Neural cell (in vitro differentiated cells): ENCODE measurements at regions not wholly inside any gene's neighbourhood (a gene's known extent, or its start where the extent isn't known, plus 50 kb on each side); places are given as distances from the start of the nearest gene placed in this dataset.

Source experiments
- H2AFZ ChIP-seq: fragments of 200-600, 300-800 bp; sonication (generic), shearing (Covaris generic); 2 replicates; pipeline ENCODE4 v1.6.0; 2014; ENCODE audit warnings: low read depth, mild to moderate bottlenecking, antibody characterized with exemption, low read length, moderate library complexity
- H3F3A ChIP-seq: fragments of 200-600 bp; shearing (Covaris generic); 2 replicates; pipeline ENCODE4 v1.6.1; 2016; ENCODE audit warnings: mild to moderate bottlenecking, moderate library complexity, mixed read lengths, antibody characterized with exemption, low read length; ENCODE audit not compliant: insufficient read depth, poor library complexity, severe bottlenecking
- H3K27ac ChIP-seq: fragments of 200-600, 300-800 bp; sonication (generic), shearing (Covaris generic); 2 replicates; pipeline ENCODE4 v1.5.1; 2014; ENCODE audit warnings: mild to moderate bottlenecking, low read length, moderate library complexity
- H3K27me3 ChIP-seq: fragments of 300-800, 200-600 bp; sonication (generic), shearing (Covaris generic); 2 replicates; pipeline ENCODE4 v1.6.0; 2014; ENCODE audit warnings: mild to moderate bottlenecking, low read depth, low read length, moderate library complexity; ENCODE audit not compliant: insufficient read depth
- H3K36me3 ChIP-seq: fragments of 300-800, 200-600 bp; sonication (generic), shearing (Covaris generic); 2 replicates; pipeline ENCODE4 v1.5.1; 2014; ENCODE audit warnings: mild to moderate bottlenecking, antibody characterized with exemption, low read length, moderate library complexity; ENCODE audit not compliant: insufficient read depth
- H3K4me2 ChIP-seq: fragments of 300-800, 200-600 bp; sonication (generic), shearing (Covaris generic); 2 replicates; pipeline ENCODE4 v1.6.0; 2014; ENCODE audit warnings: mild to moderate bottlenecking, low read length
- H3K4me3 ChIP-seq: fragments of 300-800, 200-600 bp; sonication (generic), shearing (Covaris generic); 2 replicates; pipeline ENCODE4 v1.5.1; 2014; ENCODE audit warnings: mild to moderate bottlenecking, low read length, moderate library complexity
- H3K79me2 ChIP-seq: fragments of 200-600 bp; shearing (Covaris generic); replicated peaks from 2 replicates; pipeline ENCODE4 v1.6.0; 2014; ENCODE audit warnings: mild to moderate bottlenecking, low read length, moderate library complexity; ENCODE audit not compliant: insufficient read depth
- H3K9ac ChIP-seq: fragments of 300-800, 200-600 bp; sonication (generic), shearing (Covaris generic); 2 replicates; pipeline ENCODE4 v1.6.1; 2016; ENCODE audit warnings: mild to moderate bottlenecking, low read length, mixed read lengths
- H3K9me2 ChIP-seq: fragments of 200-600 bp; shearing (Covaris generic); 2 replicates; pipeline ENCODE4 v1.6.1; 2016; ENCODE audit warnings: mild to moderate bottlenecking, low read length, mixed read lengths; ENCODE audit not compliant: insufficient read depth
- H3K9me3 ChIP-seq: fragments of 200-600, 300-800 bp; sonication (generic), shearing (Covaris generic); 2 replicates; pipeline ENCODE4 v1.6.1; 2016; ENCODE audit warnings: mild to moderate bottlenecking, mixed run types, low read length, moderate library complexity, mixed read lengths
- H4K20me1 ChIP-seq: fragments of 200-600 bp; shearing (Covaris generic); 2 replicates; pipeline ENCODE4 v1.6.1; 2016; ENCODE audit warnings: mild to moderate bottlenecking, mixed run types; ENCODE audit not compliant: insufficient read depth
- EP300 ChIP-seq: fragments of 450-650 bp; conservative IDR thresholded peaks from 2 replicates; pipeline ENCODE4 v1.6.1; 2014; ENCODE audit warnings: antibody characterized with exemption, mild to moderate bottlenecking, moderate library complexity; ENCODE audit not compliant: poor library complexity, severe bottlenecking
- EZH2 ChIP-seq: fragments of 200-600, 300-800 bp; shearing (Covaris generic), sonication (generic); IDR thresholded peaks from 2 replicates; pipeline ENCODE4 v1.6.1; 2014; ENCODE audit warnings: antibody characterized with exemption, low read length, borderline replicate concordance, mild to moderate bottlenecking; ENCODE audit not compliant: insufficient read depth, poor library complexity, severe bottlenecking
- MXI1 ChIP-seq: fragments of 450-650 bp; conservative IDR thresholded peaks from 2 replicates; pipeline ENCODE4 v1.6.1; 2014; ENCODE audit warnings: antibody characterized with exemption, mild to moderate bottlenecking; ENCODE audit not compliant: poor library complexity, severe bottlenecking
- POLR2AphosphoS5 ChIP-seq: IDR thresholded peaks from 2 replicates; pipeline ENCODE4 v1.6.1; 2012
- RAD21 ChIP-seq: fragments of 450-650 bp; conservative IDR thresholded peaks from 2 replicates; pipeline ENCODE4 v1.6.1; 2014; ENCODE audit warnings: antibody characterized with exemption, mild to moderate bottlenecking, moderate library complexity
- REST ChIP-seq: IDR thresholded peaks from 2 replicates; pipeline ENCODE4 v1.6.1; 2012; ENCODE audit warnings: borderline replicate concordance
- SMC3 ChIP-seq: fragments of 450-650 bp; conservative IDR thresholded peaks from 2 replicates; pipeline ENCODE4 v1.6.1; 2014; ENCODE audit warnings: antibody characterized with exemption, mild to moderate bottlenecking, moderate library complexity; ENCODE audit not compliant: poor library complexity
- TAF1 ChIP-seq: IDR thresholded peaks from 2 replicates; pipeline ENCODE4 v1.6.1; 2012; ENCODE audit warnings: low read depth
- TF ChIP-seq, protein P1 (sequence below): fragments of 450-650 bp; IDR thresholded peaks from 2 replicates; pipeline ENCODE4 v1.5.1; 2014; ENCODE audit warnings: antibody characterized with exemption, mild to moderate bottlenecking, moderate library complexity; ENCODE audit not compliant: poor library complexity, severe bottlenecking

DNA sequence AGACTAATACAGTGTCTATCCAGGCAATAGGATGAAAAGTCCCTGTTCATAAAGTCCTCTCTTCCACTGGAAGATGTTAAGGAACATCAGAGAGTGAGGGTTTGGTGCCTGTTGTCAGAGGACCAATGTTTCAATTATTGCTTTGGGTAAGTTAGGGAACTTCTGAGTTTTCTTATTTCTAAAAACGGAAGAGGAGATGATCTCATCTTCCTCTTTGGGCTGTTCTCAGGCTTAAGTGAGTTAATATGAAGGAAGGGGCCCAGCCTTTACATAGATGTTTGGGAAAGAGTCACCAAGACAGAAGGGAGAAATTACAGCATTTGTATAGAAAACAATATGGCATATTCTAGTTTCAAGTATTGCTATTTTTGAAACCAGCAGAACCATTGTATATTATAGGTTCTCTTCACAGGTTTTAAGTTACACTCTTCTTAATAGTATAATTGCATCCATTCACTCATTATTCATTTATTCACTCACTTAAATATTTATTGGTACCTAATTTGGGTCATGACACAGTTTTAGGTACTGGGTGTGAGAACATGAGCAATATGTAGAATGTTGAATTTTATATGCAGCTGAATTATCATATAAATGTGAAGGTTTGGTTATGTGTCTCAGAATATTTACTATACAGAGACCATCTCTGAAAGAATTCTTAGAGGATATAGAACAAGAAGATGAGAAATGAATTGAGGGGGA, 68.5 kb upstream of the LRIG3 start:
- Histone ChIP-seq H4K20me1 (no peaks in the 10 kb centered on the region), H3K9me3 (no peaks in the 10 kb centered on the region), H3K27me3 (no peaks in the 10 kb centered on the region), H3K9me2 (no peaks in the 10 kb centered on the region), H3K9ac (no peak overlapping the region), H3K4me2 (no peak overlapping the region), H3K36me3 (no peaks in the 10 kb centered on the region), H2AFZ (no peak overlapping the region), H3K4me3 (no peak overlapping the region), H3K27ac (no peak overlapping the region), H3F3A (no peaks in the 10 kb centered on the region), H3K79me2 (no peaks in the 10 kb centered on the region)
- TF ChIP-seq EP300 (no peak), TAF1 (no peak), POLR2AphosphoS5 (no peak), SMC3 (no peak), MXI1 (no peak), REST (no peak)
- TF ChIP-seq, protein P1, sequence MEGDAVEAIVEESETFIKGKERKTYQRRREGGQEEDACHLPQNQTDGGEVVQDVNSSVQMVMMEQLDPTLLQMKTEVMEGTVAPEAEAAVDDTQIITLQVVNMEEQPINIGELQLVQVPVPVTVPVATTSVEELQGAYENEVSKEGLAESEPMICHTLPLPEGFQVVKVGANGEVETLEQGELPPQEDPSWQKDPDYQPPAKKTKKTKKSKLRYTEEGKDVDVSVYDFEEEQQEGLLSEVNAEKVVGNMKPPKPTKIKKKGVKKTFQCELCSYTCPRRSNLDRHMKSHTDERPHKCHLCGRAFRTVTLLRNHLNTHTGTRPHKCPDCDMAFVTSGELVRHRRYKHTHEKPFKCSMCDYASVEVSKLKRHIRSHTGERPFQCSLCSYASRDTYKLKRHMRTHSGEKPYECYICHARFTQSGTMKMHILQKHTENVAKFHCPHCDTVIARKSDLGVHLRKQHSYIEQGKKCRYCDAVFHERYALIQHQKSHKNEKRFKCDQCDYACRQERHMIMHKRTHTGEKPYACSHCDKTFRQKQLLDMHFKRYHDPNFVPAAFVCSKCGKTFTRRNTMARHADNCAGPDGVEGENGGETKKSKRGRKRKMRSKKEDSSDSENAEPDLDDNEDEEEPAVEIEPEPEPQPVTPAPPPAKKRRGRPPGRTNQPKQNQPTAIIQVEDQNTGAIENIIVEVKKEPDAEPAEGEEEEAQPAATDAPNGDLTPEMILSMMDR: no peak

DNA sequence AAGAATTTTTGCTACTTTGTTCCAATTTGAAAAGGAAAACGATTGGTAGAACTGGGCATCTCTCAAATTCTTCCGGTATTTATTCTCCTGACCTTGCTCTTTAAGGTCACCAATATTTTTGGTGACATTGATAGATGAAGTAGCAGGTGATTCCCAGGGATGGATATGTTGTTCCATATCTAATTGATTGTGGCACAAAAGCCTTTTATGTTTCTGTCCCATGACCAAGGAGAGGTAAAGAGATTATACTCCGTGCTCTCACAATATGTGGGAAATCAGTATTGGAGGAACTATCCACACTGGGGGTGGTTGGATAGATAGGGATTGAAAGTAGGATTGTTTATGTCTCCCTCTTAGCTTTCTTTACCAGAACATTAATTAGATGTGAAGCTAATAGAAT, 61.7 kb upstream of the LRIG3 start:
- Histone ChIP-seq H3F3A (no peaks in the 10 kb centered on the region), H3K4me2 (no peak overlapping the region), H3K9me3 (no peaks in the 10 kb centered on the region), H2AFZ (no peak overlapping the region), H3K27ac (no peak overlapping the region), H3K9me2 (no peaks in the 10 kb centered on the region), H3K79me2 (no peaks in the 10 kb centered on the region), H4K20me1 (no peaks in the 10 kb centered on the region), H3K4me3 (no peak overlapping the region), H3K9ac (no peak overlapping the region), H3K27me3 (no peaks in the 10 kb centered on the region), H3K36me3 (no peaks in the 10 kb centered on the region)
- TF ChIP-seq, protein P1: no peak
- TF ChIP-seq RAD21 (no peak), TAF1 (no peak), EP300 (no peak), EZH2 (no peak), MXI1 (no peak), POLR2AphosphoS5 (no peak), REST (no peak), SMC3 (no peak)
